CD4-positive, alpha-beta T cell (primary cell): ENCODE measurements at regions not wholly inside any gene's neighbourhood (a gene's known extent, or its start where the extent isn't known, plus 50 kb on each side); places are given as distances from the start of the nearest gene placed in this dataset.

Source experiments
- ATAC-seq: fragments of 200-7000 bp; cut with Tn5 transposase; one replicate; pipeline ENCODE4 v1.10.0; 2022; ENCODE audit warnings: mild to moderate bottlenecking; ENCODE audit not compliant: poor library complexity
- CTCF ChIA-PET: fragments of 350-600 bp; sonication (Branson Sonifier 250); formaldehyde crosslinking; loops from one replicate; lab custom pipeline; 2021; ENCODE audit warnings: antibody characterized with exemption, inconsistent platforms; lab: Charles Lee
- POLR2A ChIA-PET: fragments of 350-600 bp; sonication (Branson Sonifier 250); formaldehyde crosslinking; loops from one replicate; lab custom pipeline; 2021; ENCODE audit warnings: antibody characterized with exemption, inconsistent platforms; lab: Charles Lee
- DNase-seq, 14 experiments: peaks; one replicate each; pipeline ENCODE4 v3.0.0-alpha.2; 2013 to 2020; ENCODE audit warnings: mixed read lengths in 2 of 14
- H3K27ac ChIP-seq, 2 donors: one replicate each; pipeline versions ENCODE4 v1.5.1 to v1.7.0; 2013; ENCODE audit warnings: low read length in 2 of 2, low read depth in 1 of 2, mild to moderate bottlenecking in 1 of 2
- H3K27me3 ChIP-seq, 2 experiments: 1 replicate in 1 of 2; 2 replicates in 1 of 2; pipeline versions ENCODE4 v1.6.1 to v1.7.0; 2013; ENCODE audit warnings: low read length in 2 of 2, control low read depth in 1 of 2, mild to moderate bottlenecking in 1 of 2, moderate library complexity in 1 of 2; ENCODE audit not compliant: insufficient read depth in 2 of 2, control insufficient read depth in 1 of 2
- H3K36me3 ChIP-seq: one replicate; pipeline ENCODE4 v1.6.1; 2013; ENCODE audit warnings: low read length, control low read depth; ENCODE audit not compliant: insufficient read depth
- H3K4me1 ChIP-seq: one replicate; pipeline ENCODE4 v1.6.1; 2013; ENCODE audit warnings: low read length, control low read depth; ENCODE audit not compliant: insufficient read depth
- H3K4me3 ChIP-seq: one replicate; pipeline ENCODE4 v1.5.1; 2013; ENCODE audit warnings: mild to moderate bottlenecking, low read length, moderate library complexity
- H3K9me3 ChIP-seq, 2 experiments: 1 replicate in 1 of 2; 2 replicates in 1 of 2; pipeline versions ENCODE4 v1.6.1 to v1.7.0; 2013; ENCODE audit warnings: low read length in 2 of 2, mild to moderate bottlenecking in 2 of 2, control low read depth in 1 of 2, moderate library complexity in 1 of 2; ENCODE audit not compliant: control insufficient read depth in 1 of 2, insufficient read depth in 1 of 2
- H3K27ac Mint-ChIP-seq: one replicate; pipeline ENCODE4 v1.8.0; 2020; ENCODE audit warnings: mixed read lengths
- H3K27me3 Mint-ChIP-seq: one replicate; pipeline ENCODE4 v1.8.0; 2021; ENCODE audit warnings: mixed read lengths
- H3K36me3 Mint-ChIP-seq: one replicate; pipeline ENCODE4 v1.8.0; 2021; ENCODE audit warnings: low read depth, mixed read lengths
- H3K4me1 Mint-ChIP-seq: one replicate; pipeline ENCODE4 v1.8.0; 2021; ENCODE audit warnings: low read depth, mixed read lengths
- H3K4me3 Mint-ChIP-seq: one replicate; pipeline ENCODE4 v1.8.0; 2020; ENCODE audit warnings: mild to moderate bottlenecking, mixed read lengths
- H3K9me3 Mint-ChIP-seq: one replicate; pipeline ENCODE4 v1.8.0; 2020; ENCODE audit warnings: mixed read lengths
- intact Hi-C, 2 experiments: fragments of 100-400 bp; cut with DNase I in 1 of 2; cut with micrococcal nuclease in 1 of 2; formaldehyde crosslinking; loops; one replicate each; pipeline versions ENCODE4 v1.15.1 to v1.9.0; 2023 to 2025; cut with DNase I, micrococcal nuclease
- TF ChIP-seq, protein P1 (sequence below): fragments of 200-600 bp; IDR thresholded peaks from one replicate; pipeline ENCODE4 v1.8.0; 2022; ENCODE audit warnings: antibody characterized with exemption, mild to moderate bottlenecking

DNA sequence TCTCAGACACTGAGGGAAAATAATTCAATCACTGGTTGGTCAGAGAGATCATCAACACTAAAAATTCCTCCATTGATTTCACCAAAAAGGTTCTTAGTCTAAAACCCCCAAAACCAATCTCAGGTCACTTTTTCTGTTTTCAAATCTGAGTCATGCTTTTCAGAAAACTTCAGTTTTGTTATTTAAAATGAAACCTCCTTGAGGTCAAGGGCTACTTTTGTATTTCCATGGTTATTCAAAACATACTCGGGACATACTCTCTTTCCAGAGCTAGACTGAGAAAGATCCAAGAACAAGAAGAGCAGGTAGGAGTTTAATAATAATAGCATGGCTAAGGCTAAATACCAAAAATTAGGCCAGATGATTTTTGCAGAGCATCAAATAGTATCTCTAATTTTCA lies 152.8 kb downstream of the SDHAF3 start:
- H3K27me3 Mint-ChIP-seq, result peaks cover 6% of the 10 kb centered on the region
- H3K36me3 ChIP-seq, result no peaks in the 10 kb centered on the region
- H3K9me3 ChIP-seq, result no peaks in the 10 kb centered on the region
- no peak for DNase-seq
- no peaks in the 10 kb centered on the region for H3K4me1 Mint-ChIP-seq
- H3K27ac Mint-ChIP-seq, result no peak overlapping the region
- no peaks in the 10 kb centered on the region for H3K9me3 Mint-ChIP-seq
- no peak overlapping the region for H3K27ac ChIP-seq
- CTCF ChIA-PET, result no interaction called here
- no peaks in the 10 kb centered on the region for H3K27me3 ChIP-seq
- H3K4me3 ChIP-seq, result no peak overlapping the region
- intact Hi-C loops, result no loop called here
- H3K4me1 ChIP-seq, result no peaks in the 10 kb centered on the region
- TF ChIP-seq, protein P1, sequence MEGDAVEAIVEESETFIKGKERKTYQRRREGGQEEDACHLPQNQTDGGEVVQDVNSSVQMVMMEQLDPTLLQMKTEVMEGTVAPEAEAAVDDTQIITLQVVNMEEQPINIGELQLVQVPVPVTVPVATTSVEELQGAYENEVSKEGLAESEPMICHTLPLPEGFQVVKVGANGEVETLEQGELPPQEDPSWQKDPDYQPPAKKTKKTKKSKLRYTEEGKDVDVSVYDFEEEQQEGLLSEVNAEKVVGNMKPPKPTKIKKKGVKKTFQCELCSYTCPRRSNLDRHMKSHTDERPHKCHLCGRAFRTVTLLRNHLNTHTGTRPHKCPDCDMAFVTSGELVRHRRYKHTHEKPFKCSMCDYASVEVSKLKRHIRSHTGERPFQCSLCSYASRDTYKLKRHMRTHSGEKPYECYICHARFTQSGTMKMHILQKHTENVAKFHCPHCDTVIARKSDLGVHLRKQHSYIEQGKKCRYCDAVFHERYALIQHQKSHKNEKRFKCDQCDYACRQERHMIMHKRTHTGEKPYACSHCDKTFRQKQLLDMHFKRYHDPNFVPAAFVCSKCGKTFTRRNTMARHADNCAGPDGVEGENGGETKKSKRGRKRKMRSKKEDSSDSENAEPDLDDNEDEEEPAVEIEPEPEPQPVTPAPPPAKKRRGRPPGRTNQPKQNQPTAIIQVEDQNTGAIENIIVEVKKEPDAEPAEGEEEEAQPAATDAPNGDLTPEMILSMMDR, result no peak
- ATAC-seq, result no peak
- no peaks in the 10 kb centered on the region for H3K36me3 Mint-ChIP-seq
- POLR2A ChIA-PET, result no interaction called here
- H3K4me3 Mint-ChIP-seq, result no peak overlapping the region

DNA sequence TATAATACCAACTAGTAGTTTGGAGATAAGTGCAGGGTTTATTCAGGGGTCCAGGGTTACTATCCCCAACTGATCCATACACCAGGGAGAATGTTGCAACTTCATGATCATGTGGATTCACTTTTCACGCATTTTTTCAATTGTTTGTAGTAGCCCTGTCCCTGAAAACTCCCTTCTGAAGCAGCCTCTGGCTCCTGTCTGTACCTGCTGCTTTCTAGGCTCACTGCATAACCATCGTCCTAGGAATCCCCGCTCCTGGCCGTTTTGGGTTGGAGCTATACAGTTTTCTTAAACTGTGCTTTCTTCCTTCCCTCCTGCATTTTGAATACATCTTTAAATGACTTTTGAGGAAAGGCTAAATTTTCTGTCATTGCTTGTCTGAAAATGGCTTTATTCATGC lies 154.1 kb downstream of the SDHAF3 start:
- intact Hi-C loops, result no loop called here
- Histone ChIP-seq H3K9me3 (no peaks in the 10 kb centered on the region), H3K4me1 (no peaks in the 10 kb centered on the region), H3K27ac (no peak overlapping the region), H3K4me3 (no peak overlapping the region), H3K27me3 (no peaks in the 10 kb centered on the region), H3K36me3 (no peaks in the 10 kb centered on the region)
- H3K27me3 Mint-ChIP-seq, result peaks cover 6% of the 10 kb centered on the region
- no peaks in the 10 kb centered on the region for H3K36me3 Mint-ChIP-seq
- CTCF ChIA-PET, result no interaction called here
- H3K4me1 Mint-ChIP-seq, result no peaks in the 10 kb centered on the region
- no peaks in the 10 kb centered on the region for H3K9me3 Mint-ChIP-seq
- POLR2A ChIA-PET, result no interaction called here
- no peak for DNase-seq
- no peak overlapping the region for H3K27ac Mint-ChIP-seq
- ATAC-seq, result no peak
- H3K4me3 Mint-ChIP-seq, result no peak overlapping the region
- TF ChIP-seq, protein P1, result no peak

DNA sequence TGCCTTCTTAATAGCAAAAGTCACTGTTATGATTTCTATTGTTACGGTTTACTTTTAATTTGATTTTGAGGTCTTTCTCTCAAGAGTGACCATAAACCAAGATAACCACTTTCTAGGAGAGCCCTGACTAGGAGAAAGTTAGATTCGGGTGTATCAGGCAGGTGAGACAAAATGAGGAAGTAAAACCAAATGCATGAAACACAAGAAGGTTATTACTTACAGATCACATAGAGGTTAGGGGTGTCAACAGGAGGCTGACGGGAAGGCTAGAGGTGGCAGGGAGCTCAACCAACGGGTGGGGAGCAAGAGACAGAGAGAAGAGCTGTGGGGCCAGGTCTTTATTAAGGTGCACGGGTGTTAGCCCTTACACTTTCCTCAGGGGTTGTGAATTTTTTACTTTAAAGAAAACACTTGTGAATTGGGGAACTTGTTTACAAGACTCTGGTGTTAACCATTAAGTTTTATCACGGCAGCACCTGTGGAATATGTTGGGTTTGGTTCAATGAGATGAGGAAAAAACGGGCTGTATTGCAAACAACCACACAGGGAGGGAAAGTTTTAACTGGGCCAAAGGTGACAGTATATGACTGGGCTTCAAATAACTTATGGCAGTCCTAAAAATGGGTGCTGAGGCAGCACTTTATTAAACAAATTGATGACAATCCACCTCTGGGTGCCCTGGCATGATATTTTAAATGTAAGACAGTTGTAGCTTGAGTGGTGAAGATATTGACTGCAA lies 154.9 kb downstream of the SDHAF3 start:
- ChIA-PET CTCF (no interaction called here), POLR2A (no interaction called here)
- H3K9me3 Mint-ChIP-seq, result no peaks in the 10 kb centered on the region

More for the DNA sequence above, 154.9 kb downstream of the SDHAF3 start:
- TF ChIP-seq, protein P1, result no peak
- Mint-ChIP-seq H3K27me3 (peaks cover 6% of the 10 kb centered on the region), H3K4me1 (no peaks in the 10 kb centered on the region), H3K36me3 (no peaks in the 10 kb centered on the region), H3K27ac (no peak overlapping the region), H3K4me3 (no peak overlapping the region)
- Histone ChIP-seq H3K9me3 (no peaks in the 10 kb centered on the region), H3K4me1 (no peaks in the 10 kb centered on the region), H3K36me3 (no peaks in the 10 kb centered on the region), H3K27ac (no peak overlapping the region), H3K4me3 (no peak overlapping the region), H3K27me3 (no peaks in the 10 kb centered on the region)
- DNase-seq (no peak), ATAC-seq (no peak)
- intact Hi-C loops, result no loop called here
